HCT116 (cell line): ENCODE measurements at regions not wholly inside any gene's neighbourhood (a gene's known extent, or its start where the extent isn't known, plus 50 kb on each side); places are given as distances from the start of the nearest gene placed in this dataset.

Experiments
- ATAC-seq: fragments of 200-7000 bp; cut with Tn5 transposase; 2 replicates; pipeline ENCODE4 v1.9.1; 2020; ENCODE audit warnings: mild to moderate bottlenecking, moderate library complexity
- BruUV-seq: library from RNA; stranded (reverse); fragments of 400-500 nt; replicated peaks from 2 replicates; lab custom pipeline; 2021; lab: Mats Ljungman, UMichigan
- CTCF ChIA-PET: fragments of 300-600 bp; sonication (Branson Sonifier 250); formaldehyde crosslinking; loops from one replicate; lab custom pipeline; 2021; ENCODE audit warnings: antibody characterized with exemption; lab: Charles Lee
- POLR2A ChIA-PET: fragments of 300-600, 350-600 bp; sonication (Branson Sonifier 250); formaldehyde crosslinking; loops from one replicate; lab custom pipeline; 2021; ENCODE audit warnings: antibody characterized with exemption; lab: Charles Lee
- RAD21 ChIA-PET, 2 experiments: fragments of 300-600 bp; sonication (Branson Sonifier 250); formaldehyde crosslinking; loops; one replicate each; lab custom pipeline; 2023; ENCODE audit warnings: low total read pairs in 2 of 2; ENCODE audit not compliant: uncharacterized antibody in 2 of 2, unreplicated experiment in 2 of 2, low non-redundant PET in 1 of 2; lab: Charles Lee
- DNase-seq: peaks from one replicate; pipeline ENCODE4 v3.0.0-alpha.2; 2010; ENCODE audit warnings: low read depth, low spot score
- H2AFZ ChIP-seq: fragments of 200-600 bp; shearing (Covaris generic), sonication (generic); 2 replicates; pipeline ENCODE4 v1.6.1; 2017; ENCODE audit warnings: low read depth, mixed run types, mixed read lengths, antibody characterized with exemption, low read length; ENCODE audit not compliant: poor library complexity, severe bottlenecking
- H3K27ac ChIP-seq: 2 replicates; pipeline ENCODE4 v1.5.1; 2012; ENCODE audit warnings: low read depth, low read length
- H3K27me3 ChIP-seq: fragments of 200-600 bp; sonication (generic); 2 replicates; pipeline ENCODE4 v1.6.1; 2016; ENCODE audit warnings: mixed run types, low read length, mixed read lengths; ENCODE audit not compliant: insufficient read depth
- H3K36me3 ChIP-seq, 2 experiments: fragments of 200-500 bp in 1 of 2; fragments of 200-600 bp in 1 of 2; sonication (Bioruptor generic) in 1 of 2; sonication (generic) in 1 of 2; 2 replicates each; pipeline versions ENCODE4 v1.5.1 to v1.6.1; 2014 to 2016; ENCODE audit warnings: low read length in 2 of 2, inconsistent platforms in 1 of 2, mixed read lengths in 1 of 2, mixed run types in 1 of 2; ENCODE audit not compliant: insufficient read depth in 2 of 2, control insufficient read depth in 1 of 2
- H3K4me1 ChIP-seq, 2 experiments: fragments of 200-600 bp in 1 of 2; sonication (generic) in 1 of 2; 2 replicates each; pipeline versions ENCODE4 v1.5.1 to v1.6.1; 2012 to 2017; ENCODE audit warnings: low read length in 2 of 2, inconsistent platforms in 1 of 2, mild to moderate bottlenecking in 1 of 2, mixed read lengths in 1 of 2, mixed run types in 1 of 2, moderate library complexity in 1 of 2; ENCODE audit not compliant: insufficient read depth in 2 of 2, control insufficient read depth in 1 of 2
- H3K4me2 ChIP-seq: fragments of 200-600 bp; sonication (generic); 2 replicates; pipeline ENCODE4 v1.6.1; 2017; ENCODE audit warnings: mixed run types, low read length, mixed read lengths
- H3K4me3 ChIP-seq, 2 experiments: fragments of 200-600 bp in 1 of 2; sonication (generic) in 1 of 2; replicated peaks in 1 of 2; 2 replicates each; pipeline ENCODE4 v1.5.1; 2011 to 2016; ENCODE audit warnings: low read length in 2 of 2, control low read depth in 1 of 2, low read depth in 1 of 2, mild to moderate bottlenecking in 1 of 2, mixed read lengths in 1 of 2, mixed run types in 1 of 2
- H3K79me2 ChIP-seq: fragments of 200-600 bp; sonication (generic); 2 replicates; pipeline ENCODE4 v1.6.1; 2017; ENCODE audit warnings: mild to moderate bottlenecking, mixed run types, low read length, moderate library complexity, mixed read lengths; ENCODE audit not compliant: insufficient read depth
- H3K9ac ChIP-seq: fragments of 200-600 bp; sonication (generic); 2 replicates; pipeline ENCODE4 v1.6.1; 2016; ENCODE audit warnings: low read length, mixed read lengths
- H3K9me2 ChIP-seq: fragments of 200-600 bp; sonication (generic), shearing (Covaris generic); 2 replicates; pipeline ENCODE4 v1.6.1; 2017; ENCODE audit warnings: mixed run types, mild to moderate bottlenecking, moderate library complexity; ENCODE audit not compliant: insufficient read depth
- H3K9me3 ChIP-seq, 2 experiments: fragments of 200-500 bp in 1 of 2; fragments of 200-600 bp in 1 of 2; sonication (Bioruptor generic) in 1 of 2; sonication (generic) in 1 of 2; 2 replicates each; pipeline ENCODE4 v1.6.1; 2014 to 2017; ENCODE audit warnings: low read length in 2 of 2, mixed read lengths in 2 of 2, inconsistent platforms in 1 of 2, low read depth in 1 of 2, mild to moderate bottlenecking in 1 of 2, mixed run types in 1 of 2, moderate library complexity in 1 of 2; ENCODE audit not compliant: control insufficient read depth in 1 of 2, insufficient read depth in 1 of 2
- H4K20me1 ChIP-seq: fragments of 200-600 bp; sonication (generic), shearing (Covaris generic); 2 replicates; pipeline ENCODE4 v1.6.1; 2017; ENCODE audit warnings: mixed run types, mild to moderate bottlenecking, moderate library complexity; ENCODE audit not compliant: insufficient read depth
- EGR1 ChIP-seq: IDR thresholded peaks from 2 replicates; pipeline ENCODE4 v1.6.1; 2012; ENCODE audit warnings: low read depth
- EZH2phosphoT487 ChIP-seq: fragments of 200-600 bp; IDR thresholded peaks from 2 replicates; pipeline ENCODE4 v1.6.1; 2018; ENCODE audit warnings: antibody characterized with exemption, borderline replicate concordance
- POLR2AphosphoS5 ChIP-seq: IDR thresholded peaks from 2 replicates; pipeline ENCODE4 v1.6.1; 2011; ENCODE audit warnings: mild to moderate bottlenecking, low read depth, low read length, moderate library complexity
- SRF ChIP-seq: IDR thresholded peaks from 2 replicates; pipeline ENCODE4 v1.6.1; 2012; ENCODE audit warnings: low read depth
- TCF7L2 ChIP-seq: IDR thresholded peaks from 2 replicates; pipeline ENCODE4 v1.7.0; 2011; ENCODE audit warnings: borderline replicate concordance, inconsistent platforms; ENCODE audit not compliant: insufficient read depth, insufficient read length; ENCODE audit errors: extremely low read depth
- YY1 ChIP-seq: IDR thresholded peaks from 2 replicates; pipeline ENCODE4 v1.6.1; 2011; ENCODE audit warnings: low read length, low read depth, moderate library complexity, mild to moderate bottlenecking; ENCODE audit not compliant: insufficient replicate concordance; ENCODE audit errors: extremely low read depth
- intact Hi-C: fragments of 100-400 bp; cut with micrococcal nuclease; formaldehyde crosslinking; loops from 2 replicates; pipeline ENCODE4 v1.10.0; 2022
- TF ChIP-seq, protein P1 (sequence below): IDR thresholded peaks from 2 replicates; pipeline ENCODE4 v1.6.1; 2012
- TF ChIP-seq, protein P2 (sequence below): IDR thresholded peaks from 2 replicates; pipeline ENCODE4 v1.6.1; 2012; ENCODE audit warnings: low read depth

GRCh38 chr20:39698752-39699151, 736.6 kb downstream of the DHX35 start:
- intact Hi-C loops = no loop called here
- Histone ChIP-seq H4K20me1 (no peaks in the 10 kb centered on the region; the same call in 1 of the 2 replicates), H3K9me2 (no peaks in the 10 kb centered on the region), H3K27me3 (no peaks in the 10 kb centered on the region), H3K4me3 (no peak overlapping the region), H3K79me2 (no peaks in the 10 kb centered on the region), H3K27ac (no peak overlapping the region), H3K36me3 (no peaks in the 10 kb centered on the region), H3K9me3 (peaks cover 0 to 4% of the 10 kb centered on the region in 2 experiments; a peak in 2 of 4 replicates), H2AFZ (no peak overlapping the region), H3K4me1 (no peaks in the 10 kb centered on the region), H3K4me2 (no peak overlapping the region), H3K9ac (no peak overlapping the region)
- POLR2A ChIA-PET = no interaction called here
- no TSS peak for BruUV-seq
- RAD21 ChIA-PET = no interaction called here
- CTCF ChIA-PET = no interaction called here
- TF ChIP-seq SRF (no peak), YY1 (no peak), EGR1 (no peak), EZH2phosphoT487 (no peak)
- TF ChIP-seq, protein P1, sequence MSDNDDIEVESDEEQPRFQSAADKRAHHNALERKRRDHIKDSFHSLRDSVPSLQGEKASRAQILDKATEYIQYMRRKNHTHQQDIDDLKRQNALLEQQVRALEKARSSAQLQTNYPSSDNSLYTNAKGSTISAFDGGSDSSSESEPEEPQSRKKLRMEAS = no peak
- DNase-seq (no peak), ATAC-seq (no peak)

DNA sequence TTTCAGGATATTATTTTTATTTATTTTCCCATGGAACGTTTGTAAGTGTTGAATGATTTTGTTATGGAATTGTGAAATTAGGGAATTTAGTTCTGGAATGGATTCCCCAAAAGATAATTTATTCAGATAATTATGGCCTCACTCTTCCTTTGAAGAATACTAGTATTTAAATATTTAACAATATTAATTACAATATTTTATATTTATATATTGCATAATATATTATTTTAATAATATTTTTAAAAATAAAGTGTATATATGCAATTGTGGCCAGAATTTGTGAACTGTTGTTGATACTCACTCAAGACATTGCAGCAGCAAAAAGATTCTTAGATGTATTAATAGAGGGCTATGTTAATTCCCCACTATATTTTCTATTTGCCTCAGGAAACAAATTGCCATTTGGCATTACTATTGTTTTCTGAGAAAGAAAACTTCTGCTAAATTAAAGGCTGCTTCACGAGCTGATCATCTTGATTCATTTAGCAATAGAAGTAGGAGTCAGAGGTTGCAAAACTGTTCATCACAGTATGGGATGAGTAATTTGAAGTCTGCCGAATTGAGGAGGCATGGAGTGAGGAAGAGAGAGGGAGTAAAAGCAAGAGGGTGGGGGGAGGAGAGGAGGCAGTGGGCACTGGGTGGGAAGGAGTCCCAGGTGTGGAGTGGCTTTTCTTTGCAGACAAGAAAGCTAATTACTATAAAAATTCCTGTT, 729.2 kb downstream of the DHX35 start:
- ChIA-PET CTCF (no interaction called here), POLR2A (no interaction called here)
- no TSS peak for BruUV-seq

More for the DNA sequence above, 729.2 kb downstream of the DHX35 start:
- intact Hi-C loops = no loop called here
- ATAC-seq (no peak), DNase-seq (no peak)
- H3K9ac ChIP-seq = no peak overlapping the region
- no peaks in the 10 kb centered on the region for H3K9me2 ChIP-seq
- H3K27me3 ChIP-seq = no peaks in the 10 kb centered on the region
- no peak overlapping the region for H3K4me2 ChIP-seq
- no peak overlapping the region for H3K4me3 ChIP-seq
- no peaks in the 10 kb centered on the region; the same call in 1 of the 2 replicates for H4K20me1 ChIP-seq
- no peaks in the 10 kb centered on the region for H3K79me2 ChIP-seq
- RAD21 ChIA-PET = no interaction called here
- no peaks in the 10 kb centered on the region for H3K4me1 ChIP-seq
- TF ChIP-seq POLR2AphosphoS5 (no peak), EGR1 (no peak), EZH2phosphoT487 (no peak), TCF7L2 (no peak)
- TF ChIP-seq, protein P2, sequence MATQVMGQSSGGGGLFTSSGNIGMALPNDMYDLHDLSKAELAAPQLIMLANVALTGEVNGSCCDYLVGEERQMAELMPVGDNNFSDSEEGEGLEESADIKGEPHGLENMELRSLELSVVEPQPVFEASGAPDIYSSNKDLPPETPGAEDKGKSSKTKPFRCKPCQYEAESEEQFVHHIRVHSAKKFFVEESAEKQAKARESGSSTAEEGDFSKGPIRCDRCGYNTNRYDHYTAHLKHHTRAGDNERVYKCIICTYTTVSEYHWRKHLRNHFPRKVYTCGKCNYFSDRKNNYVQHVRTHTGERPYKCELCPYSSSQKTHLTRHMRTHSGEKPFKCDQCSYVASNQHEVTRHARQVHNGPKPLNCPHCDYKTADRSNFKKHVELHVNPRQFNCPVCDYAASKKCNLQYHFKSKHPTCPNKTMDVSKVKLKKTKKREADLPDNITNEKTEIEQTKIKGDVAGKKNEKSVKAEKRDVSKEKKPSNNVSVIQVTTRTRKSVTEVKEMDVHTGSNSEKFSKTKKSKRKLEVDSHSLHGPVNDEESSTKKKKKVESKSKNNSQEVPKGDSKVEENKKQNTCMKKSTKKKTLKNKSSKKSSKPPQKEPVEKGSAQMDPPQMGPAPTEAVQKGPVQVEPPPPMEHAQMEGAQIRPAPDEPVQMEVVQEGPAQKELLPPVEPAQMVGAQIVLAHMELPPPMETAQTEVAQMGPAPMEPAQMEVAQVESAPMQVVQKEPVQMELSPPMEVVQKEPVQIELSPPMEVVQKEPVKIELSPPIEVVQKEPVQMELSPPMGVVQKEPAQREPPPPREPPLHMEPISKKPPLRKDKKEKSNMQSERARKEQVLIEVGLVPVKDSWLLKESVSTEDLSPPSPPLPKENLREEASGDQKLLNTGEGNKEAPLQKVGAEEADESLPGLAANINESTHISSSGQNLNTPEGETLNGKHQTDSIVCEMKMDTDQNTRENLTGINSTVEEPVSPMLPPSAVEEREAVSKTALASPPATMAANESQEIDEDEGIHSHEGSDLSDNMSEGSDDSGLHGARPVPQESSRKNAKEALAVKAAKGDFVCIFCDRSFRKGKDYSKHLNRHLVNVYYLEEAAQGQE = no peak
- peaks cover 0 to 3% of the 10 kb centered on the region in 2 experiments; a peak in 1 of 4 replicates for H3K9me3 ChIP-seq
- H2AFZ ChIP-seq = no peak overlapping the region
- H3K27ac ChIP-seq = no peak overlapping the region
- H3K36me3 ChIP-seq = no peaks in the 10 kb centered on the region
